GM21717 (cell line): ENCODE measurements at regions not wholly inside any gene's neighbourhood (a gene's known extent, or its start where the extent isn't known, plus 50 kb on each side); places are given as distances from the start of the nearest gene placed in this dataset.

Source experiments
- ATAC-seq: cut with Tn5 transposase; IDR thresholded peaks from one replicate; pipeline ENCODE4 v1.9.1; 2021; ENCODE audit warnings: mild to moderate bottlenecking, moderate library complexity; ENCODE audit not compliant: unreplicated experiment

GRCh38 chr2:162974771-162975170 lies 136.2 kb upstream of the KCNH7 start:
- no peak for ATAC-seq

DNA sequence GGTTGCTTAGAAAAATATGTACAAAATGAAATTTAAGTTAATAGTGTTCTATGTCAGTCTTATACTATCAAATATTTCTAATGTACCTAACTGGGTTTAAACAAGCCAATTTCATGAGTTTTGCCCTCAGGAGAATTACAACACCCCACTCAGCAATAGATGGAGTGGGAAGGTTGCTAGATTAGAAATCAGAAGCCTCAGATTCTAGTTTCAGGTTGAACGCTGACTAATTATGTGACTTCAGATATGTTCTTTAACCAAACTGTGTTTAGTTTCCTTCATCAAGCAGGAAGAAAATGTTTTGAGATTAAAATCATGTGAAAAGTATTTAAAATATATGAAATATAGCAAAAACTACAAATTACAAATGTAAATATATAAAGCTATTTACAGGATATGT lies 133.8 kb upstream of the KCNH7 start:
- no peak for ATAC-seq

DNA sequence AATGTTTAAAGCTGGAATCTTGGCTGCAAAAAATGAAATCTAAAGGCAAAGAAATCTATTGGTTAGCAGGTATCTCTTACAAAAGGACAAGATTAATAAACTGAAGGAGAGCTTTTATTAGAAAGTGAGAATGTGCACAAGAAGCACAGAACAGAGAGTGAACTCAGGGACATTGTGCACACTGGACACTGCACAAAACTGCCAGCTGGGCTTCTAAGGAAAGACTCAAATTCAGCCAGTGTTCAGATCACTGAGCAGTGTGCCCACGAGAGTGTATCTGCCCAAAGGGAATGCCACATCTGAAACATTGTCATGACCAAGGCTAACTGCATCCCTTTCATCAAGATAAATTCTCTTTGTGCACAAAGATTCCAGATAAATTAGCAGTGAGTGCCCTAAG lies 129.7 kb upstream of the KCNH7 start:
- no peak for ATAC-seq

DNA sequence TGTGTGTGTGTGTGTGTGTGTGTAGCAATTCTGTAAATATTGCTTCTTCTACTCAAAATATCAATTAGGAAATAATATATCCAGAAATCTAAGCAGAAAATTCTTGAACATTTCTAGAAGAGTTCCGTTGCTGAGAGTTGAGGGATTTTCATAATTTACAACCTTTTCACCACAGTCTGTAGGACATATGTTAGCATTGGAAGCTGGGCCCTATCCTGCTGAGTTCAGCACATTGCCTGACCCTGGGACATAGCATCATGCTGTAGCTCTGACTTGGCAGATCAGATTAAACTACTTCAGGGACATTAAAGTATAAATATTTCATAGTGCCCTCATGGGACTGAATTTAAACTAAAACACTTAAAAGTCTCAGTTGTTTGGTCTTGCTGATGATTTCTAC lies 129.2 kb upstream of the KCNH7 start:
- ATAC-seq = no peak

DNA sequence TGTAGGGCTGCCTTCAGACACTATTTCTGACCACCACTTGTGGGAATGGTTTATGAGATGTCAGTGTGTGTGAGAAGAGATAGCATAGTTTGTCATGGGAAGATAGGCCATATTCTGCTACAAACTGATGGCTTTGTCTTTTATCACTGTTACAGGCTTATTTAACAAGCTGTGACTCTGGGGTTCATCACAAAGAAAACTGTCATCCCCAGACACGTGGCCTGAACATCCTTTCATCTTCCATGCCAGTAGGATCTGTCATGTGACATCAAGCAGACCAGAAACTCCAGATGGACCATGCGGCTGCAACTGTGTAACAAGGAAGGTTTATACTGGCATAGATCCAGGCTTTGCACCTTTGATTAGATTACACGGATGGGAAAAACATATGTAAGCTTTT lies 128.6 kb upstream of the KCNH7 start:
- ATAC-seq = no peak

GRCh38 chr2:162965191-162965590 lies 126.6 kb upstream of the KCNH7 start:
- no peak for ATAC-seq

DNA sequence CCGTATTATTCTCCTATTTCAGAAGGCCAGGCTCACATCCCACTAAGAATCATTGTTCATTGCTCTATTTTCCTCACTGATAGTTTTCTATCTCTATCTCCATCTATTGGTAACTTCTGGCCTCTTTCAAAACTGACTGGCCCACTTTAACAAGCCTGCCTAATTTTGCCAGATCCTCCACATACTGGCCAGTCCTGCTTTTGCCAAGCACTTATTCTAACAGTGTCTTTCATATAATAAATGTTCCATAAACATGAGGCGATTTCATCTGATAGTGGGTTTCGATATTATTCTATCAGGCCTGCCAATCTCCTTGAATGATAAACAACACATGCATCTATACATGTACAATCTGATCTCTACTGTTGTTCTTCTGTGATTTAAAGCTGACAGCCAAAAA lies 125.9 kb upstream of the KCNH7 start:
- ATAC-seq = no peak

DNA sequence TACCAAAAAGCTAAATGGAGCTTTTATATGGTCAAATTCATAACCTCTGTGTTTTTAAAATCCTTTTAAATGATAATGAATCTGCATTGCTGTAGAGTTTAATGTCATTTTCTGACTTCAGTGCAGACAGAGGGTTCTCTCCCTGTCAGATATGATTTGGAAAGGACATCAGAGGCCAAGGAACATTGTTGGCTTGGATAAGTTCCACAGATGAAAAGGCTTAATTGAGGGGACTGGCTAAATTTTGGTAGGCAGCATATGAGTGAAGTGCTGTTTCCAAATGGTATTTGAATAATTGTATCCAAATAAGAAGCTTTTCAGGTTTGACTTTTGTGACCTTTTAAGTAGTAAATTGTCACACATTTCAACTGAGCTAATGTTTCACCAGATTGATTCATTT lies 124.6 kb upstream of the KCNH7 start:
- ATAC-seq = no peak

- ATAC-seq = no peak
Measured at GRCh38 chr2:162945785-162946184, 107.2 kb upstream of the KCNH7 start.

DNA sequence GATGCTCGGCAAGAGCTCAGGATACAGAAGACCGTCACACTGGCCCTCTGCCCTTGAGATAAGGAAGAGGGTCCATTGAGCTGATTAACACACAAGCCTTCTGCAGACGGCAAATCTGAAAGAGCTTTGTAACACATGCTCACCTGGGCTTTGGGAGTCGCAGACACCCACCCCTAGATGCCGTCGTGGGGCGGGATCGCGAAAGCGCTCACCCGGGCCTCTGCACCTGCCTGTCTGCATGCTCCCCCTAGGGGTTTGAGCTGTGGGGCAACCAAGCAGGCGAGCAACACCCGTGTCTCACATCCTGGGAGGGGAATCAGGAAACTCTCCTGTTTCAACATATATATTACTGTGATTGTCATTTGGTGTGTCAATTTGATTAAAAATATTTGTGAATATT lies 99.8 kb upstream of the KCNH7 start:
- ATAC-seq = no peak

DNA sequence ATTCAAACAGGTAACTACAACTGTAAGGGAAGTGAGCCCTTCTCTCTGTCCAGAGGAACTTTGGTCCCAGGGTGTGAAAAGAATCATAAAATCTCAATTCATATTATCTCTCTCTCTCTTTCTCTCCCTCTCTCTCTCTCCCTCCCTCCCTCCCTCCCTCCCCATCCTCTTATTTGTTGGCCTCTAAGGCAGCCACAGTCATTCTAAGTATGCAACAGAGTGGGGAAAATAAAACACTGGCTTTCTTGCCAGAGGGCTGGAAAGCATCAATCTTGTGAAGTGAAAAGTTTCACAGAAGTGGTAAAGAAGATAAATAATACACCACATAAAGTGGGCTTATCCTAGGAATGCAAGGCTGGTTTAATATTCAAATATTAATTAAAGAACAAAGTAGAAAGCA lies 95.6 kb upstream of the KCNH7 start:
- ATAC-seq = no peak

DNA sequence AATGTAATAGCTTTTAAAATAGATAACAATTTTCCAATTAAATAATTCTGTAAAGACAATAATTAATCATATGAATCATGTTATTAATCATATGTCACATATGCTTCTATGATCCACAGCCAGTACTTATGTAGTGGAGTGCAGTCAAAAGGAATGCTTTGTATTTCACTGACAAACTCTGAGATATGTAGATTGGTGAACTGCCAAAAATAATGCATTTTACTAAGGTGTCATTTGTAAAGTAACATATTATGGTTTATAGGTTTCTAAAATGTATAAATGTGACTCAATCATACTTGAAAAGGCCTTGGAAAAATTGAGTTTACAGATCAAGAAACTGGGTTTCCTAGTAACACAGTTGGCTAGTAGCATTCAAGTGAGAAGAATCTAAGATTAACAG lies 93.8 kb upstream of the KCNH7 start:
- no peak for ATAC-seq

DNA sequence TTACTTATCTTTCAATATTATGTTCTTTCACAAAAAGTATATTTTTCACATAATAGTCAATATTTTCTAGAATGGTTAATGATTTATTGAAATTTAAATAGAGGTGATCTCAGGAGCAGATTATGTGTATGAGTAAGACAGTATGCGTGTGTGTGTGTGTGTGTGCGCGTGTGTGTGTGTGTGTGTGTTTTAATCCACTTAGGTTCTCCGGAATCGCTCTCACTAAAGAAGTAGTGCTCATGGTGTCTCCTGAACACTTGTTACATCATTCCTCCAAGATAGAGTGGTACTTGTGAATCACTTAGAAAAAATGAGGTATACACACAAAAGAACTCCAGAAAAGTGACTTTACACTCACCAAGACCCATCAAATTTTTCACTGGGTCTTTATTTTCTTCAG lies 91.0 kb upstream of the KCNH7 start:
- ATAC-seq = no peak

DNA sequence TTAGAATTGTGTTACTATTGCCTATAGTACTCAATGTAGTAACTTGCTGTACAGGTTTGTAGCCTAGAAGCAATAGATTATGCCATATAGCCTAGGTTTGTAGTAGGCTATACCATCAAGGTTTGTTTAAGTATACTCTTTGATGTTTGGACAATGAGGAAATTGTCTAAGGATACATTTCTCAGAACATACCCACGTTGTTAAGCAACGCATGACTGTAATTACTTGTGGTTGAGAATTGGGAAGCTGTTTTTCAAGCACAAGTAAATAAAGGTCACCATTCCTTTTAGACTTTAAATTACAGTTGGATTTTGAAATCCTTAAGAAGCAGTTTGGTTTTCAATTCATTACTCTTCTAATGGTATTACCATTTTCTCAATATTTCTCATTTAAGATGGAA lies 89.8 kb upstream of the KCNH7 start:
- ATAC-seq = no peak

- no peak for ATAC-seq
Measured at GRCh38 chr2:162926907-162927306, 88.3 kb upstream of the KCNH7 start.

DNA sequence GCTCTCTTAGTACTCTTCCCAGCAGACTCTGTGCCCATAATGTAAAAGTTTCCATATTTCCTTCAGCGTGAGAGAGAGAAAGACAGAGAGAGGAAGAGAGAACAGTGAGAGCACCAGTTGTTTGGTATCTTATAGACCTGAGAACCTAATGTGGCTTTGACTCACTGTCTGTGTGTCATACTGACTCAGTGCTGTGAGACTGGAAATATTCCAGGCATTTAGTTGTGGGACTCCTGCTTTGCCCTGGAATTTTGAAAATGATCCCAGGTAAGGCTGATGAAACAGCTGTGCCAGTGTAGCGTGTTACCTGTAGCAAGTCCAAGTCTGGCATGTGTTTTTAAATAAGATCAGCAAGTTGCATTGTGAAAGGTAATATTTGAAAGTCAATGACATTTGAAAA lies 87.9 kb upstream of the KCNH7 start:
- ATAC-seq = no peak

DNA sequence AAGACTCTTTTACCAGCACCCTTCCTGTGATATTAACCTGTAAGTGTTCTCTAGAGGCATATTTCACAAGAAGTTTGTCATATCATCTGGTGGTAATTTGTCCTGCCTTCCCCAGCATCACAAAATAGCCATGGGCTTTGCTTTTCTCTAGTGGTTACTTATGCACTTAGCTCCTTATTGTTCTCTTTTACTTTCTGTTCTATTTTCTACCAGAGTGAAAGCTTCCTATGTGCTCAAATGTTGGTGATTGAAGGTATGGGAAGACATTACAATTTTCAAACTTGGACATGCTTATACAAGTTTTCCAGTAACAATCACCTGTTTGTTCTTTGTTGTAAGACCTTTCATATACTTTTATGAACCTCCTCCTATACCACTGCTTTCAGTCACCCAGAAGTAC lies 87.0 kb upstream of the KCNH7 start:
- ATAC-seq = peak; percentile 81

DNA sequence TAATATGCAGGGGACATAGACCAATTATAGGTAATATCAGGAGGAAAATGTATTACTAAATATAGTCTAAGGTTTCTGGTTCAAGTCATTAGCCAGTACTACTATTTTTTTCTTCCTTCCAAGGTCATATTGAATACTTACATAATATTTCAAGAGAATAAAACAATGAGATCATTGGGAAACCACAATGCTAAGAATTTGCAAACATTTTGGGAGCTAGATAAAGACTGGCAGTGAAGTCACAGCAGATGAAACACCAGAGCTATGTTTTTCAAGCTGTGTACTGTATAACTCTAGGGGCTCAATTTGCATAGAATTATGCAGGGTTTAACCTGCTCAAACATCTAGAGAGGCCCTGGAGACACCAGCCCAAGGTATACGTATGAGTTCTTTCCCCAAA lies 80.5 kb upstream of the KCNH7 start:
- no peak for ATAC-seq

- no peak for ATAC-seq
Measured at GRCh38 chr2:162917626-162918025, 79.1 kb upstream of the KCNH7 start.

DNA sequence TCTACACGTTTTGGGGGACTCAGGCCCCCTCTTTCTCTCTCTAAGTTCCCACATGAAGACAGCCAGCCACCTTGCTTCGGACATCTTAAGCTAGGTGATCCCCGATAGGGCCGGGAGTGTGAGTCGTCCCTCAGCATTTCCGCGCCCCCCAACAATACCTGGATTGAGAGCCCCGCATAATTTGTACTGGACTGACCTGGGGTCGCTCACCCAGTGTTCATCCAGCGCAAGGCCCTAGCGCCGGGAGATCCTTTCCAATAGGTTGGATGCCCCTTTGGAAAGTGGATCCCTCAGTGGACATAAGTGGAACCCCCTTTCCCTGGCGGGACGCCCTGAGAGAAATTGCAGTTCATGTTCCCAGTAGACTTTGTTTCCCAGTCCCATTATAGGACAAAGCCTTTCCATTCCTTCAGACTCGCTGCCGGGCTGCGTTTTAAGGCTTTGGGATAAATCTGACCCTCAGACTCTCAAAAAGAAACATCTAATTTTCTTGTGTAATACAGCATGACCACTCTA lies 77.8 kb upstream of the KCNH7 start:
- no peak for ATAC-seq

- no peak for ATAC-seq
Measured at GRCh38 chr2:162915858-162916257, 77.3 kb upstream of the KCNH7 start.

GRCh38 chr2:162914161-162914560 lies 75.6 kb upstream of the KCNH7 start:
- no peak for ATAC-seq

DNA sequence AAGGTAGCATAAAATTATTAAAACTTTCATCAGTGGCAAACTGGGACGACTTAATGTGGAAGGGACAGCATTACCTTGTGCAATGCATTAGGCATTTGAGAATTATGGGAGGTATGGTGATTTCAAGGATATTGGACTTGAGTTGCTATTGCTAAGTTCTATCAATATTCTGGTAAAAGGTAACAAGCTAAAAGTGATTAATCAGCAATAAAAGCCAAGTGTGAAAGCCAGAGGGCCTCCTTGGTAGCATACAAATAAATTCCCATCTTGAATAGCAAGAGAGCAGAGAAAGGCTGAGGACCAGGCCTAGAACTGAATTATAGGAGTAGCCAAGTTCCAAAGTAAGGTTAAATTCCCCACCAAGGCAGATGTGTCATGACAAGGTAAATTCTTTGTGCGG lies 74.2 kb upstream of the KCNH7 start:
- no peak for ATAC-seq

- no peak for ATAC-seq
Measured at GRCh38 chr2:162908567-162908966, 70.0 kb upstream of the KCNH7 start.
